HG02840 (cell line): ENCODE measurements at regions not wholly inside any gene's neighbourhood (a gene's known extent, or its start where the extent isn't known, plus 50 kb on each side); places are given as distances from the start of the nearest gene placed in this dataset.

ENCODE experiments used
- ATAC-seq: cut with Tn5 transposase; IDR thresholded peaks from one replicate; pipeline ENCODE4 v1.9.1; 2021; ENCODE audit warnings: mild to moderate bottlenecking, moderate library complexity, moderate number of reproducible peaks; ENCODE audit not compliant: unreplicated experiment, low FRiP score

- no peak for ATAC-seq
Measured at GRCh38 chr4:85372966-85373365, 102.0 kb upstream of the ARHGAP24 start.

- ATAC-seq = no peak
Measured at GRCh38 chr4:85376285-85376684, 98.7 kb upstream of the ARHGAP24 start.

GRCh38 chr4:85381968-85382367, 93.0 kb upstream of the ARHGAP24 start:
- no peak for ATAC-seq

- ATAC-seq = no peak
Measured at GRCh38 chr4:85391071-85391470, 83.9 kb upstream of the ARHGAP24 start.

- ATAC-seq = peak; percentile 73
Measured at GRCh38 chr4:85391589-85392410, 83.2 kb upstream of the ARHGAP24 start.

GRCh38 chr4:85393201-85393600, 81.7 kb upstream of the ARHGAP24 start:
- ATAC-seq = no peak

GRCh38 chr4:85398276-85398675, 76.7 kb upstream of the ARHGAP24 start:
- ATAC-seq = no peak

- no peak for ATAC-seq
Measured at GRCh38 chr4:85399270-85399669, 75.7 kb upstream of the ARHGAP24 start.

GRCh38 chr4:85402371-85402770, 72.6 kb upstream of the ARHGAP24 start:
- no peak for ATAC-seq

- no peak for ATAC-seq
Measured at GRCh38 chr4:85406185-85406584, 68.8 kb upstream of the ARHGAP24 start.

- no peak for ATAC-seq
Measured at GRCh38 chr4:85407546-85407945, 67.4 kb upstream of the ARHGAP24 start.

- no peak for ATAC-seq
Measured at GRCh38 chr4:85408301-85408700, 66.6 kb upstream of the ARHGAP24 start.

GRCh38 chr4:85409251-85409650, 65.7 kb upstream of the ARHGAP24 start:
- ATAC-seq = no peak

- no peak for ATAC-seq
Measured at GRCh38 chr4:85411386-85411785, 63.6 kb upstream of the ARHGAP24 start.

GRCh38 chr4:85414972-85415371, 60.0 kb upstream of the ARHGAP24 start:
- ATAC-seq = no peak

GRCh38 chr4:85416094-85416493, 58.9 kb upstream of the ARHGAP24 start:
- no peak for ATAC-seq

- ATAC-seq = no peak
Measured at GRCh38 chr4:85419103-85419502, 55.8 kb upstream of the ARHGAP24 start.

- ATAC-seq = no peak
Measured at GRCh38 chr4:85420831-85421230, 54.1 kb upstream of the ARHGAP24 start.

- ATAC-seq = no peak
Measured at GRCh38 chr4:85423431-85423830, 51.5 kb upstream of the ARHGAP24 start.
